ENCODE measurements at regions not wholly inside any gene's neighbourhood (a gene's known extent, or its start where the extent isn't known, plus 50 kb on each side); places are given as distances from the start of the nearest gene placed in this dataset.

- ChIA-PET POLR2A (no interaction called here), CTCF (no interaction called here), RAD21 (ENCODE audit: low non-redundant PET in 1 of 2, low total read pairs in 2 of 2, uncharacterized antibody in 2 of 2, unreplicated experiment in 2 of 2) (no interaction called here)
- DNase-seq (ENCODE audit: low read depth, low spot score) (no peak), ATAC-seq (no peak)
- Histone ChIP-seq H3K4me1 (ENCODE audit: control insufficient read depth in 1 of 2, insufficient read depth in 2 of 2, low read length in 2 of 2) (no peaks in the 10 kb centered on the region), H3K9me3 (ENCODE audit: control insufficient read depth in 1 of 2, insufficient read depth in 1 of 2, low read depth in 1 of 2, low read length in 2 of 2) (no peaks in the 10 kb centered on the region), H3K36me3 (ENCODE audit: control insufficient read depth in 1 of 2, insufficient read depth in 2 of 2, low read length in 2 of 2) (no peaks in the 10 kb centered on the region), H2AFZ (ENCODE audit: low read depth, low read length, poor library complexity, severe bottlenecking) (no peak overlapping the region), H3K4me3 (replicated peaks in 1 of 2; ENCODE audit: low read depth in 1 of 2, low read length in 2 of 2) (no peak overlapping the region), H3K4me2 (ENCODE audit: low read length) (no peak overlapping the region), H3K27me3 (ENCODE audit: insufficient read depth, low read length) (no peaks in the 10 kb centered on the region), H3K9me2 (ENCODE audit: insufficient read depth) (no peaks in the 10 kb centered on the region), H4K20me1 (ENCODE audit: insufficient read depth) (no peaks in the 10 kb centered on the region), H3K27ac (ENCODE audit: low read depth, low read length) (no peak overlapping the region), H3K79me2 (ENCODE audit: insufficient read depth, low read length) (no peaks in the 10 kb centered on the region), H3K9ac (ENCODE audit: low read length) (no peak overlapping the region)
- no TSS peak for BruUV-seq (replicated peaks)
- TF ChIP-seq CBX3 (IDR thresholded peaks at IDR 0.05; ENCODE audit: low read depth): no peak
- intact Hi-C loops (cut with micrococcal nuclease): no loop called here
Measured at GRCh38 chr6:138620630-138621029, 121.3 kb upstream of the NHSL1 start.

GRCh38 chr6:138622967-138623366, 123.7 kb upstream of the NHSL1 start:
- intact Hi-C loops (cut with micrococcal nuclease): no loop called here
- TF ChIP-seq ZFX (IDR thresholded peaks at IDR 0.05) (no peak), SIN3A (IDR thresholded peaks at IDR 0.05; ENCODE audit: low read depth) (no peak), JUND (IDR thresholded peaks at IDR 0.05) (no peak), MAX (IDR thresholded peaks at IDR 0.05) (no peak), REST (IDR thresholded peaks at IDR 0.05; ENCODE audit: low read depth) (no peak), FOSL1 (IDR thresholded peaks at IDR 0.05; ENCODE audit: low read depth) (no peak), EGR1 (IDR thresholded peaks at IDR 0.05; ENCODE audit: low read depth) (no peak), CEBPB (IDR thresholded peaks at IDR 0.05; ENCODE audit: low read depth) (no peak), RAD21 (IDR thresholded peaks at IDR 0.05; ENCODE audit: low read depth) (no peak), SP1 (IDR thresholded peaks at IDR 0.05; ENCODE audit: low read depth) (no peak), ZNF274 (IDR thresholded peaks at IDR 0.05; ENCODE audit: low read depth, low read length) (no peak), ATF3 (IDR thresholded peaks at IDR 0.05) (no peak), ZBTB33 (IDR thresholded peaks at IDR 0.05; ENCODE audit: extremely low read depth, insufficient replicate concordance, low read length) (no peak), POLR2A (IDR thresholded peaks at IDR 0.05; ENCODE audit: borderline replicate concordance, extremely low read depth, insufficient read depth, insufficient read length) (no peak), CTCF (IDR thresholded peaks at IDR 0.05 in 2 of 3, conservative IDR thresholded peaks at IDR 0.05 in 1 of 3; ENCODE audit: borderline replicate concordance in 1 of 3, insufficient read depth in 1 of 3, low read depth in 2 of 3, low read length in 2 of 3) (no peak)

More at GRCh38 chr6:138622967-138623366, 123.7 kb upstream of the NHSL1 start:
- no peak overlapping the region for H3K27ac ChIP-seq (ENCODE audit: low read depth, low read length)
- H3K9ac ChIP-seq (ENCODE audit: low read length): no peak overlapping the region
- CTCF ChIA-PET: no interaction called here
- H3K4me2 ChIP-seq (ENCODE audit: low read length): no peak overlapping the region
- no peaks in the 10 kb centered on the region for H3K27me3 ChIP-seq (ENCODE audit: insufficient read depth, low read length)
- H2AFZ ChIP-seq (ENCODE audit: low read depth, low read length, poor library complexity, severe bottlenecking): no peak overlapping the region
- no peaks in the 10 kb centered on the region for H3K9me2 ChIP-seq (ENCODE audit: insufficient read depth)
- no TSS peak for BruUV-seq (replicated peaks)
- no peaks in the 10 kb centered on the region for H3K79me2 ChIP-seq (ENCODE audit: insufficient read depth, low read length)
- DNase-seq (ENCODE audit: low read depth, low spot score) (no peak), ATAC-seq (no peak)
- no peak overlapping the region for H3K4me3 ChIP-seq (replicated peaks in 1 of 2; ENCODE audit: low read depth in 1 of 2, low read length in 2 of 2)
- H3K36me3 ChIP-seq (ENCODE audit: control insufficient read depth in 1 of 2, insufficient read depth in 2 of 2, low read length in 2 of 2): no peaks in the 10 kb centered on the region
- no peaks in the 10 kb centered on the region for H3K9me3 ChIP-seq (ENCODE audit: control insufficient read depth in 1 of 2, insufficient read depth in 1 of 2, low read depth in 1 of 2, low read length in 2 of 2)
- no peaks in the 10 kb centered on the region for H3K4me1 ChIP-seq (ENCODE audit: control insufficient read depth in 1 of 2, insufficient read depth in 2 of 2, low read length in 2 of 2)
- no peaks in the 10 kb centered on the region for H4K20me1 ChIP-seq (ENCODE audit: insufficient read depth)
- POLR2A ChIA-PET: no interaction called here
- RAD21 ChIA-PET (ENCODE audit: low non-redundant PET in 1 of 2, low total read pairs in 2 of 2, uncharacterized antibody in 2 of 2, unreplicated experiment in 2 of 2): no interaction called here
